OCI-LY7 (cell line): ENCODE measurements at regions not wholly inside any gene's neighbourhood (a gene's known extent, or its start where the extent isn't known, plus 50 kb on each side); places are given as distances from the start of the nearest gene placed in this dataset.

ENCODE experiments used
- BruUV-seq: library from RNA; stranded (reverse); fragments of 400-500 nt; replicated peaks from 2 replicates; lab custom pipeline; 2021; lab: Mats Ljungman, UMichigan
- CTCF ChIA-PET: fragments of 300-600 bp; sonication (Branson Sonifier 250); formaldehyde crosslinking; loops from one replicate; lab custom pipeline; 2022; ENCODE audit warnings: antibody characterized with exemption; ENCODE audit not compliant: unreplicated experiment; lab: Charles Lee
- POLR2A ChIA-PET: fragments of 300-600 bp; sonication (Branson Sonifier 250); formaldehyde crosslinking; loops from one replicate; lab custom pipeline; 2022; ENCODE audit warnings: antibody characterized with exemption; lab: Charles Lee
- DNase-seq: peaks from one replicate; pipeline ENCODE4 v3.0.0-alpha.2; 2015; ENCODE audit warnings: low spot score
- H2AFZ ChIP-seq: fragments of 200-600 bp; sonication (generic), shearing (Covaris generic); 2 replicates; pipeline ENCODE4 v1.6.1; 2014; ENCODE audit warnings: mild to moderate bottlenecking, antibody characterized with exemption, low read length, moderate library complexity
- H3K27ac ChIP-seq: fragments of 200-600 bp; sonication (generic); 2 replicates; pipeline ENCODE4 v1.5.1; 2014; ENCODE audit warnings: mixed run types, low read depth, mild to moderate bottlenecking, moderate library complexity, low read length, inconsistent platforms; ENCODE audit not compliant: poor library complexity, severe bottlenecking
- H3K36me3 ChIP-seq: fragments of 200-600 bp; sonication (generic); 2 replicates; pipeline ENCODE4 v1.6.1; 2014; ENCODE audit warnings: mild to moderate bottlenecking, antibody characterized with exemption, low read length, moderate library complexity, mixed read lengths; ENCODE audit not compliant: insufficient read depth
- H3K4me1 ChIP-seq: fragments of 200-600 bp; sonication (generic); 2 replicates; pipeline ENCODE4 v1.5.1; 2014; ENCODE audit warnings: mild to moderate bottlenecking, low read length; ENCODE audit not compliant: insufficient read depth, poor library complexity, severe bottlenecking
- H3K4me2 ChIP-seq: fragments of 200-600 bp; sonication (generic); 2 replicates; pipeline ENCODE4 v1.6.1; 2014; ENCODE audit warnings: mild to moderate bottlenecking, low read length
- H3K4me3 ChIP-seq: fragments of 200-600 bp; sonication (generic); 2 replicates; pipeline ENCODE4 v1.5.1; 2014; ENCODE audit warnings: mild to moderate bottlenecking, low read depth, low read length; ENCODE audit not compliant: poor library complexity, severe bottlenecking
- H3K79me2 ChIP-seq: fragments of 200-600 bp; sonication (generic); 2 replicates; pipeline ENCODE4 v1.6.1; 2016; ENCODE audit warnings: low read depth, mild to moderate bottlenecking, low read length, moderate library complexity, mixed read lengths; ENCODE audit not compliant: insufficient read depth
- H3K9me2 ChIP-seq: fragments of 200-600 bp; sonication (generic); 2 replicates; pipeline ENCODE4 v1.6.1; 2016; ENCODE audit warnings: mild to moderate bottlenecking, low read length, mixed read lengths; ENCODE audit not compliant: insufficient read depth
- H3K9me3 ChIP-seq: fragments of 200-600 bp; sonication (generic); 2 replicates; pipeline ENCODE4 v1.6.1; 2014; ENCODE audit warnings: mild to moderate bottlenecking, mixed run types, low read length, mixed read lengths
- H4K20me1 ChIP-seq: fragments of 200-600 bp; sonication (generic); 2 replicates; pipeline ENCODE4 v1.6.1; 2014; ENCODE audit warnings: mild to moderate bottlenecking, antibody characterized with exemption, low read length, moderate library complexity, mixed read lengths; ENCODE audit not compliant: insufficient read depth
- EZH2phosphoT487 ChIP-seq: fragments of 200-600 bp; sonication (generic); IDR thresholded peaks from 2 replicates; pipeline ENCODE4 v1.6.1; 2018; ENCODE audit warnings: low read depth, borderline replicate concordance, mild to moderate bottlenecking, mixed run types, antibody characterized with exemption, low read length, moderate library complexity, mixed read lengths
- intact Hi-C: fragments of 100-400 bp; cut with micrococcal nuclease; formaldehyde crosslinking; loops from one replicate; pipeline ENCODE4 v1.10.0; 2022; ENCODE audit not compliant: unreplicated experiment
- TF ChIP-seq, protein P1 (sequence below): fragments of 200-600 bp; sonication (generic); conservative IDR thresholded peaks from 2 replicates; pipeline ENCODE4 v1.5.1; 2014; ENCODE audit warnings: mild to moderate bottlenecking, antibody characterized with exemption, low read length, moderate library complexity, mixed read lengths

DNA sequence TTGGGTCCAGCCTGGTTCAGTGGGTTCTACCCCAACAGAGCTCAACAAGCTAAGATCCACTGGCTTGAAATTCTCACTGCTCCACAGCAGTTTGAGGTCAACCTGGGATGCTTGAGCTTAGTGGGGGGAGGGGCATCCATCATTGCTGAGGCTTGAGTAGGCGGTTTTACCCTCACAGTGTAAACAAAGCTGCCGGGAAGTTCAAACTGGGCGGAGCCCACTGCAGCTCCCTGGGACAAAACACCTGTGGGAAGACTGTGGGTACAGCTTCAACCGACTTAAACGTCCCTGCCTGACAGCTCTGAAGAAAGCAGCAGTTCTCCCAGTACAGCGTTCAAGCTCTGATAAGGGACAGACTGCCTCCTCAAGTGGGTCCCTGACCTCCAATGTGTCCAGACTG lies 1161.9 kb downstream of the UQCRFS1 start:
- Histone ChIP-seq H3K36me3 (no peaks in the 10 kb centered on the region), H3K4me3 (no peak overlapping the region), H3K4me1 (no peaks in the 10 kb centered on the region), H3K9me3 (no peaks in the 10 kb centered on the region), H2AFZ (no peak overlapping the region), H3K9me2 (no peaks in the 10 kb centered on the region), H3K79me2 (no peaks in the 10 kb centered on the region), H4K20me1 (no peaks in the 10 kb centered on the region), H3K27ac (no peak overlapping the region), H3K4me2 (no peak overlapping the region)
- intact Hi-C loops = no loop called here
- no peak for DNase-seq
- ChIA-PET CTCF (no interaction called here), POLR2A (no interaction called here)
- TF ChIP-seq, protein P1, sequence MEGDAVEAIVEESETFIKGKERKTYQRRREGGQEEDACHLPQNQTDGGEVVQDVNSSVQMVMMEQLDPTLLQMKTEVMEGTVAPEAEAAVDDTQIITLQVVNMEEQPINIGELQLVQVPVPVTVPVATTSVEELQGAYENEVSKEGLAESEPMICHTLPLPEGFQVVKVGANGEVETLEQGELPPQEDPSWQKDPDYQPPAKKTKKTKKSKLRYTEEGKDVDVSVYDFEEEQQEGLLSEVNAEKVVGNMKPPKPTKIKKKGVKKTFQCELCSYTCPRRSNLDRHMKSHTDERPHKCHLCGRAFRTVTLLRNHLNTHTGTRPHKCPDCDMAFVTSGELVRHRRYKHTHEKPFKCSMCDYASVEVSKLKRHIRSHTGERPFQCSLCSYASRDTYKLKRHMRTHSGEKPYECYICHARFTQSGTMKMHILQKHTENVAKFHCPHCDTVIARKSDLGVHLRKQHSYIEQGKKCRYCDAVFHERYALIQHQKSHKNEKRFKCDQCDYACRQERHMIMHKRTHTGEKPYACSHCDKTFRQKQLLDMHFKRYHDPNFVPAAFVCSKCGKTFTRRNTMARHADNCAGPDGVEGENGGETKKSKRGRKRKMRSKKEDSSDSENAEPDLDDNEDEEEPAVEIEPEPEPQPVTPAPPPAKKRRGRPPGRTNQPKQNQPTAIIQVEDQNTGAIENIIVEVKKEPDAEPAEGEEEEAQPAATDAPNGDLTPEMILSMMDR = no peak
- TF ChIP-seq EZH2phosphoT487 = no peak
- BruUV-seq = no TSS peak

DNA sequence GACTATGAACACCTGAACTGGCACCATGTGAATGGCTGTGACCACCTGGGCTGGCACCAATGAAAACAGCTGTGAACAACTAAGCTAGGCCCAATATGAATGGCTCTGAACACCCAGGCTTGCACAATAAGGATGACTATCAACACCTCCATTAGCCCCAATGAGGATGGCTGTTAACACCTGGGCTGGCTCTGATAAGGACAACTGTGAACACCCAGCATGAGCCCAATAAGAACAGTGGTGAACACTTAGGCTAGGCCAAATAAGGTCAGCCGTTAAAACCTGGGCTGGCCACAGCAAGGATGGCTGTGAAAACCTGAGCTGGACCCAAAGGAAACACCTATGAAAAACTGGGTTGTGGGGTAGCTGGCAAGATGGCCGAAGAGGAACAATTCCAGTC lies 1163.1 kb downstream of the UQCRFS1 start:
- Histone ChIP-seq H3K9me2 (no peaks in the 10 kb centered on the region), H3K27ac (no peak overlapping the region), H3K79me2 (no peaks in the 10 kb centered on the region), H3K4me3 (no peak overlapping the region), H2AFZ (no peak overlapping the region), H3K9me3 (no peaks in the 10 kb centered on the region), H3K4me2 (no peak overlapping the region), H3K4me1 (no peaks in the 10 kb centered on the region), H4K20me1 (no peaks in the 10 kb centered on the region), H3K36me3 (no peaks in the 10 kb centered on the region)
- DNase-seq = no peak
- ChIA-PET POLR2A (interaction anchor here (1.1 kb wide), 1 partner anchor 9 kb away, joined by 3 read pairs; no protein-coding TSS in a partner anchor), CTCF (no interaction called here)
- intact Hi-C loops = no loop called here
- no peak for TF ChIP-seq EZH2phosphoT487
- TF ChIP-seq, protein P1 = no peak
- BruUV-seq = no TSS peak

- BruUV-seq = no TSS peak
- ChIA-PET CTCF (no interaction called here), POLR2A (interaction anchor here (0.9 kb wide), 1 partner anchor 18 kb away, joined by 3 read pairs; no protein-coding TSS in a partner anchor)
- intact Hi-C loops = no loop called here
- no peak overlapping the region for H3K4me2 ChIP-seq
- H3K4me3 ChIP-seq = no peak overlapping the region
- no peaks in the 10 kb centered on the region for H3K4me1 ChIP-seq
- H3K9me3 ChIP-seq = no peaks in the 10 kb centered on the region
- no peak overlapping the region for H3K27ac ChIP-seq
- no peaks in the 10 kb centered on the region for H3K9me2 ChIP-seq
- no peaks in the 10 kb centered on the region for H3K79me2 ChIP-seq
- DNase-seq = no peak
- TF ChIP-seq, protein P1 = no peak
- TF ChIP-seq EZH2phosphoT487 = no peak
- H2AFZ ChIP-seq = no peak overlapping the region
- H4K20me1 ChIP-seq = no peaks in the 10 kb centered on the region
- H3K36me3 ChIP-seq = no peaks in the 10 kb centered on the region
These were observed 1166.0 kb downstream of the UQCRFS1 start for GRCh38 chr19:28046932-28047331.
